Mucosa of descending colon (tissue), 3 donors: ENCODE measurements at regions not wholly inside any gene's neighbourhood (a gene's known extent, or its start where the extent isn't known, plus 50 kb on each side); places are given as distances from the start of the nearest gene placed in this dataset.

Experiments used
- ATAC-seq: fragments of 200-7000 bp; cut with Tn5 transposase; one replicate; pipeline ENCODE4 v1.9.1; 2020; ENCODE audit warnings: mild to moderate bottlenecking, moderate library complexity
- DNase-seq, 3 donors: peaks; one replicate each; pipeline ENCODE4 v3.0.0-alpha.2; 2020
- H3K36me3 ChIP-seq: fragments of 200-600 bp; one replicate; pipeline ENCODE4 v1.8.0; 2021; ENCODE audit warnings: low read depth, mild to moderate bottlenecking
- H3K4me1 ChIP-seq: fragments of 200-600 bp; one replicate; pipeline ENCODE4 v1.8.0; 2021; ENCODE audit warnings: low read depth, mild to moderate bottlenecking
- H3K4me3 ChIP-seq: fragments of 200-600 bp; one replicate; pipeline ENCODE4 v1.8.0; 2021; ENCODE audit warnings: mild to moderate bottlenecking
- H3K9me3 ChIP-seq: fragments of 200-600 bp; one replicate; pipeline ENCODE4 v1.8.0; 2021; ENCODE audit warnings: mild to moderate bottlenecking
- intact Hi-C, 2 donors: fragments of 100-400 bp; cut with DNase I in 1 of 2; cut with micrococcal nuclease in 1 of 2; formaldehyde crosslinking; loops; one replicate each; pipeline versions ENCODE4 v1.11.0 to v1.11.1; 2022; cut with DNase I, micrococcal nuclease
- TF ChIP-seq, protein P1 (sequence below): fragments of 200-600 bp; IDR thresholded peaks from one replicate; pipeline ENCODE4 v1.8.0; 2022; ENCODE audit warnings: antibody characterized with exemption, mild to moderate bottlenecking
- donor health status: DM: no; HTN: no; CAD: no; lungs with moderate emphysema.
- donor health status: DM: no; HTN: no; CAD: no.
- donor health status: DM: no; HTN: yes; CAD: no.

DNA sequence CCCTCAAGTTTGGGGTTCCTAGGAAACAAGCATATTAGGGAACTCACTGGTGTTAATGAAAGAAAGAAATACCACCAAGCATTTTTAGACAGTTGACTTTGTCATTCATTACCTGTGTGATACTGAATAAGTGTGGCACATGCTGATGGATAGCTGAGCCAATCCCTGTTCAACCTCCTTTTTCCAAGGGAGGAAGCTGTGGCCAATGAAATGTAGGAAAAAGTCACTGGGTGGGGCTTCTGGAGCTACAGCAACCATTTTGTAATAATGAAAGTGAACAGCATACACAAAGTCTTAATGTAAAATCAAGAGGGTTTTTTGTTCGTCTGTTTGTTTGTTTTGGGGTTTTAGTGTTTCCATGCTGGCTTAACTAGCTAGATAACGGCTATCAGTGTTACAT, 254.3 kb upstream of the SALL1 start:
- DNase-seq = no peak
- Histone ChIP-seq H3K36me3 (no peaks in the 10 kb centered on the region), H3K4me3 (no peak overlapping the region), H3K9me3 (no peaks in the 10 kb centered on the region), H3K4me1 (no peaks in the 10 kb centered on the region)
- TF ChIP-seq, protein P1, sequence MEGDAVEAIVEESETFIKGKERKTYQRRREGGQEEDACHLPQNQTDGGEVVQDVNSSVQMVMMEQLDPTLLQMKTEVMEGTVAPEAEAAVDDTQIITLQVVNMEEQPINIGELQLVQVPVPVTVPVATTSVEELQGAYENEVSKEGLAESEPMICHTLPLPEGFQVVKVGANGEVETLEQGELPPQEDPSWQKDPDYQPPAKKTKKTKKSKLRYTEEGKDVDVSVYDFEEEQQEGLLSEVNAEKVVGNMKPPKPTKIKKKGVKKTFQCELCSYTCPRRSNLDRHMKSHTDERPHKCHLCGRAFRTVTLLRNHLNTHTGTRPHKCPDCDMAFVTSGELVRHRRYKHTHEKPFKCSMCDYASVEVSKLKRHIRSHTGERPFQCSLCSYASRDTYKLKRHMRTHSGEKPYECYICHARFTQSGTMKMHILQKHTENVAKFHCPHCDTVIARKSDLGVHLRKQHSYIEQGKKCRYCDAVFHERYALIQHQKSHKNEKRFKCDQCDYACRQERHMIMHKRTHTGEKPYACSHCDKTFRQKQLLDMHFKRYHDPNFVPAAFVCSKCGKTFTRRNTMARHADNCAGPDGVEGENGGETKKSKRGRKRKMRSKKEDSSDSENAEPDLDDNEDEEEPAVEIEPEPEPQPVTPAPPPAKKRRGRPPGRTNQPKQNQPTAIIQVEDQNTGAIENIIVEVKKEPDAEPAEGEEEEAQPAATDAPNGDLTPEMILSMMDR = no peak
- no peak for ATAC-seq
- intact Hi-C loops = no loop called here

DNA sequence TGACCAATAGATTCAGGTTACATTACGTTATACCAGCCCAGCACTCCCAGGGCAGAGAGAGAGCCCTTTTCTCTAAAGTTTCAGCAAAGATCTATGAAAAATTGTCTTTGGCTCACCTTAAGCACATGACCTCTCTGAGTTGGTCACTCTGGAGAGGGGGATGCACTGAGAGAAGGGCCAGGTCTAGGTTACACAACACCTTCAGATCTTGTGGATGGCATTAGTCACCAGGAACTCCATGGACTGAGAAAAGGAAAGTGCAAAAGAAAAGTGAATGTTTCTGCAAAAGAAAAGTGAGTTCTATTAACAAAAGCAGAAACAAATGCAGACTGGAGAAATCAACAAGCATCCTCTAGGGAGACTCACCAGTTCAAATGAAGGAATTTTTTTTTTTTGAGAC, 253.3 kb upstream of the SALL1 start:
- Histone ChIP-seq H3K9me3 (no peaks in the 10 kb centered on the region), H3K4me1 (no peaks in the 10 kb centered on the region), H3K4me3 (no peak overlapping the region), H3K36me3 (no peaks in the 10 kb centered on the region)
- TF ChIP-seq, protein P1 = no peak
- ATAC-seq = no peak
- intact Hi-C loops = no loop called here
- no peak for DNase-seq

DNA sequence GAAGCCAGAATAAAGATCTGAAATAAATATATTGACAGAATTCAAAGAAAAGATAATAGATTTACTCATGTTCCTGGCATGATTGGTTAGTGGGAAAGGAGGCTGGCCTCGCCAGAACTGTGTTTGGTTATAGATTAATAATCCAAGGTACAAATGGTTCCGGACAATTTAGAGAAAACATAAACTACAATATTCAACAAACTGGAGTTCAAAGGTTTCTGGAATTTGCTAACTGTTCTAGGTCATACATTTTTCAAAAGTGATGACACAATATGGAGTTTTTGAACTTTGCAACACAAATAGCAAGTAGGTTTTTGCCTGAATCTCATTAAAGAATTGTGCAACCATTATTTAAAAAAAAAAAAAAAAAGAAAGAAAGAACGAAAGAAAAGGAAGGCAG, 251.7 kb upstream of the SALL1 start:
- H3K9me3 ChIP-seq = no peaks in the 10 kb centered on the region
- H3K4me3 ChIP-seq = no peak overlapping the region
- no peak for ATAC-seq
- no peaks in the 10 kb centered on the region for H3K36me3 ChIP-seq
- no peak for DNase-seq
- intact Hi-C loops = no loop called here
- H3K4me1 ChIP-seq = no peaks in the 10 kb centered on the region
- TF ChIP-seq, protein P1 = no peak

DNA sequence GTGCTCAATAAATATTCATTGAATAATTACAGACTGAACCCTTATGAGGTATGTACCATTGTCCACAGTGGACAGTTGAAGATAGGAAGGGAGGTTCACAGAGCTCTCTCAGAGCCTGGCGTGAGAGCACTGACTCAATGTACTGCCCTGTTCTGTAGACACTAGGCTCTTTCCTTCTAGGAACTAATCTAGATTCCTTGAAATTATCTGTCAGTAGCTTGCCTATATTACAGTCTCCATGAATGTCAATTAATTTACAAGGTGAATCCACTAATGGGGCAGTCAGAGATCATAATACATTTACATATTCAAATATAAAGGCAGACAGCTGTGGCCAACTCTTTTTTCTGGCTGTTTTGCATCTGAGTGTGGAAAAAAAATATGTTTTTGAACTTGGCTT, 251.2 kb upstream of the SALL1 start:
- ATAC-seq = no peak
- H3K4me3 ChIP-seq = no peak overlapping the region
- no peaks in the 10 kb centered on the region for H3K36me3 ChIP-seq
- TF ChIP-seq, protein P1 = no peak
- no peak for DNase-seq
- H3K4me1 ChIP-seq = no peaks in the 10 kb centered on the region
- intact Hi-C loops = no loop called here
- H3K9me3 ChIP-seq = no peaks in the 10 kb centered on the region

DNA sequence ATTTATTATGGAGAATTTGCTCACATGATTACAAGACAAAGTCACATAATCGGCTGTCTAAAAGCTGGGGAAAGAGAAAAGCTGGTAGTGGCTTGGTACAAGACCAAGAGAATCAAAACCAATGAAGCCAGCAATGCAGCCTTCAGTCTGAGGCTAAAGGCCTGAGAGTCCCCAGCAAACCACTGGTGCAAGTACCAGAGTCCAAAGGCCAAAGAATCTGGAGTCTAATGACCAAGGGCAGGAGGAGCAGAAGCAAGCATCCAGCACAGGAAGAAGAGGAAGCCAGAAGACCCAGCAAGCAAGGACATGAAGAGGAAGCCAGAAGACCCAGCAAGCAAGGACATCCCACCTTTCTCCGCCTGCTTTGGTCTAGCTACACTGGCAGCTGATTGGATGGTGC, 250.6 kb upstream of the SALL1 start:
- Histone ChIP-seq H3K9me3 (no peaks in the 10 kb centered on the region), H3K36me3 (no peaks in the 10 kb centered on the region), H3K4me1 (no peaks in the 10 kb centered on the region), H3K4me3 (no peak overlapping the region)
- intact Hi-C loops = no loop called here
- ATAC-seq (no peak), DNase-seq (no peak)
- TF ChIP-seq, protein P1 = no peak
